Stimulated activated CD4-positive, alpha-beta T cell treated with anti-CD3 and anti-CD28 coated beads, Interleukin-12 subunit alpha, Interleukin-12 subunit beta, amount 100 ng/mL, for 48 hours (primary cell): ENCODE measurements at regions not wholly inside any gene's neighbourhood (a gene's known extent, or its start where the extent isn't known, plus 50 kb on each side); places are given as distances from the start of the nearest gene placed in this dataset.
"Not testable (repeated sequence)": the region's sequence is repeated elsewhere in the genome, so short reads cannot be mapped to it uniquely, and the experiment has no call there.

ENCODE experiments used
- DNase-seq, 3 donors: peaks; one replicate each; pipeline ENCODE4 v3.0.0-alpha.2; 2020; ENCODE audit warnings: low read depth in 2 of 3, low spot score in 1 of 3

- DNase-seq, result no peak
Measured at GRCh38 chr4:167918077-167918476, 174.3 kb upstream of the ANXA10 start.

- DNase-seq, result no peak
Measured at GRCh38 chr4:167930166-167930565, 162.2 kb upstream of the ANXA10 start.

- no peak for DNase-seq
Measured at GRCh38 chr4:167934216-167934615, 158.1 kb upstream of the ANXA10 start.

- DNase-seq, result no peak
Measured at GRCh38 chr4:167939863-167940616, 152.3 kb upstream of the ANXA10 start.

GRCh38 chr4:167943872-167944505 is 148.3 kb upstream of the ANXA10 start:
- DNase-seq, result no peak

- DNase-seq, result no peak
Measured at GRCh38 chr4:167944721-167945120, 147.6 kb upstream of the ANXA10 start.

- DNase-seq, result no peak
Measured at GRCh38 chr4:167955006-167955405, 137.3 kb upstream of the ANXA10 start.

GRCh38 chr4:167956676-167957075 is 135.7 kb upstream of the ANXA10 start:
- no peak for DNase-seq

- DNase-seq, result no peak
Measured at GRCh38 chr4:167964766-167965373, 127.5 kb upstream of the ANXA10 start.

- no peak for DNase-seq
Measured at GRCh38 chr4:167966143-167966542, 126.2 kb upstream of the ANXA10 start.

GRCh38 chr4:167973513-167973912 is 118.8 kb upstream of the ANXA10 start:
- DNase-seq, result no peak

GRCh38 chr4:167985565-167985964 is 106.8 kb upstream of the ANXA10 start:
- no peak for DNase-seq

GRCh38 chr4:167986044-167986443 is 106.3 kb upstream of the ANXA10 start:
- no peak for DNase-seq

GRCh38 chr4:167987285-167987684 is 105.1 kb upstream of the ANXA10 start:
- DNase-seq, result no peak

GRCh38 chr4:167989815-167990214 is 102.5 kb upstream of the ANXA10 start:
- DNase-seq, result no peak

GRCh38 chr4:168008112-168008511 is 84.2 kb upstream of the ANXA10 start:
- not testable (repeated sequence) for DNase-seq

GRCh38 chr4:168019019-168019651 is 73.2 kb upstream of the ANXA10 start:
- no peak for DNase-seq

GRCh38 chr4:168019921-168020320 is 72.4 kb upstream of the ANXA10 start:
- DNase-seq, result no peak

- no peak for DNase-seq
Measured at GRCh38 chr4:168021666-168022065, 70.7 kb upstream of the ANXA10 start.

- DNase-seq, result no peak
Measured at GRCh38 chr4:168028568-168028967, 63.8 kb upstream of the ANXA10 start.

GRCh38 chr4:168028970-168029597 is 63.3 kb upstream of the ANXA10 start:
- no peak for DNase-seq
